HG03159 (cell line): ENCODE measurements at regions not wholly inside any gene's neighbourhood (a gene's known extent, or its start where the extent isn't known, plus 50 kb on each side); places are given as distances from the start of the nearest gene placed in this dataset.
"Not testable (repeated sequence)": the region's sequence is repeated elsewhere in the genome, so short reads cannot be mapped to it uniquely, and the experiment has no call there.

Experiments
- ATAC-seq: cut with Tn5 transposase; IDR thresholded peaks from one replicate; pipeline ENCODE4 v1.9.1; 2021; ENCODE audit warnings: mild to moderate bottlenecking, moderate library complexity; ENCODE audit not compliant: unreplicated experiment

- not testable (repeated sequence) for ATAC-seq
Measured at GRCh38 chr3:4216974-4217373, 86.2 kb upstream of the SETMAR start.

- ATAC-seq = no peak
Measured at GRCh38 chr3:4218456-4219226, 84.5 kb upstream of the SETMAR start.

GRCh38 chr3:4219227-4219568, 84.0 kb upstream of the SETMAR start:
- no peak for ATAC-seq

- ATAC-seq = no peak
Measured at GRCh38 chr3:4220065-4220464, 83.1 kb upstream of the SETMAR start.

- ATAC-seq = no peak
Measured at GRCh38 chr3:4222574-4223175, 80.5 kb upstream of the SETMAR start.

GRCh38 chr3:4223777-4224176, 79.4 kb upstream of the SETMAR start:
- ATAC-seq = no peak

GRCh38 chr3:4224331-4224730, 78.8 kb upstream of the SETMAR start:
- ATAC-seq = no peak

GRCh38 chr3:4225005-4225471, 78.1 kb upstream of the SETMAR start:
- ATAC-seq = no peak

GRCh38 chr3:4228295-4228694, 74.9 kb upstream of the SETMAR start:
- no peak for ATAC-seq

GRCh38 chr3:4231041-4231440, 72.1 kb upstream of the SETMAR start:
- no peak for ATAC-seq

GRCh38 chr3:4232798-4233197, 70.4 kb upstream of the SETMAR start:
- ATAC-seq = no peak

GRCh38 chr3:4233488-4233887, 69.7 kb upstream of the SETMAR start:
- ATAC-seq = no peak

- no peak for ATAC-seq
Measured at GRCh38 chr3:4234889-4235288, 68.3 kb upstream of the SETMAR start.

GRCh38 chr3:4235690-4236089, 67.5 kb upstream of the SETMAR start:
- ATAC-seq = no peak

- no peak for ATAC-seq
Measured at GRCh38 chr3:4241595-4242170, 61.5 kb upstream of the SETMAR start.

- no peak for ATAC-seq
Measured at GRCh38 chr3:4245671-4246070, 57.5 kb upstream of the SETMAR start.

GRCh38 chr3:4247391-4247790, 55.8 kb upstream of the SETMAR start:
- no peak for ATAC-seq

- ATAC-seq = no peak
Measured at GRCh38 chr3:4250064-4250463, 53.1 kb upstream of the SETMAR start.

- no peak for ATAC-seq
Measured at GRCh38 chr3:4251412-4251811, 51.8 kb upstream of the SETMAR start.

GRCh38 chr3:4253072-4253832, 49.9 kb upstream of the SETMAR start:
- not testable (repeated sequence) for ATAC-seq
